ENCODE measurements at regions not wholly inside any gene's neighbourhood (a gene's known extent, or its start where the extent isn't known, plus 50 kb on each side); places are given as distances from the start of the nearest gene placed in this dataset.

GRCh38 chr5:104573949-104574709, 1011.5 kb upstream of the NUDT12 start:
- TF ChIP-seq, protein P1, sequence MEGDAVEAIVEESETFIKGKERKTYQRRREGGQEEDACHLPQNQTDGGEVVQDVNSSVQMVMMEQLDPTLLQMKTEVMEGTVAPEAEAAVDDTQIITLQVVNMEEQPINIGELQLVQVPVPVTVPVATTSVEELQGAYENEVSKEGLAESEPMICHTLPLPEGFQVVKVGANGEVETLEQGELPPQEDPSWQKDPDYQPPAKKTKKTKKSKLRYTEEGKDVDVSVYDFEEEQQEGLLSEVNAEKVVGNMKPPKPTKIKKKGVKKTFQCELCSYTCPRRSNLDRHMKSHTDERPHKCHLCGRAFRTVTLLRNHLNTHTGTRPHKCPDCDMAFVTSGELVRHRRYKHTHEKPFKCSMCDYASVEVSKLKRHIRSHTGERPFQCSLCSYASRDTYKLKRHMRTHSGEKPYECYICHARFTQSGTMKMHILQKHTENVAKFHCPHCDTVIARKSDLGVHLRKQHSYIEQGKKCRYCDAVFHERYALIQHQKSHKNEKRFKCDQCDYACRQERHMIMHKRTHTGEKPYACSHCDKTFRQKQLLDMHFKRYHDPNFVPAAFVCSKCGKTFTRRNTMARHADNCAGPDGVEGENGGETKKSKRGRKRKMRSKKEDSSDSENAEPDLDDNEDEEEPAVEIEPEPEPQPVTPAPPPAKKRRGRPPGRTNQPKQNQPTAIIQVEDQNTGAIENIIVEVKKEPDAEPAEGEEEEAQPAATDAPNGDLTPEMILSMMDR (conservative IDR thresholded peaks at IDR 0.05), result 0 out of 2 replicates have a peak, but pooled peaks have one; percentile 4
- TF ChIP-seq ZFX (IDR thresholded peaks at IDR 0.05), result no peak
